Glomerular endothelial cell (primary cell): ENCODE measurements at regions not wholly inside any gene's neighbourhood (a gene's known extent, or its start where the extent isn't known, plus 50 kb on each side); places are given as distances from the start of the nearest gene placed in this dataset.
A peak's percentile ranks its signal among the peaks of the same experiment; 100 is the strongest.
"Not testable (repeated sequence)": the region's sequence is repeated elsewhere in the genome, so short reads cannot be mapped to it uniquely, and the experiment has no call there.

ENCODE experiments used
- DNase-seq: peaks from one replicate; pipeline ENCODE4 v3.0.0-alpha.2; 2011; ENCODE audit warnings: low read depth, low spot score; ENCODE audit errors: extremely low read depth

DNA sequence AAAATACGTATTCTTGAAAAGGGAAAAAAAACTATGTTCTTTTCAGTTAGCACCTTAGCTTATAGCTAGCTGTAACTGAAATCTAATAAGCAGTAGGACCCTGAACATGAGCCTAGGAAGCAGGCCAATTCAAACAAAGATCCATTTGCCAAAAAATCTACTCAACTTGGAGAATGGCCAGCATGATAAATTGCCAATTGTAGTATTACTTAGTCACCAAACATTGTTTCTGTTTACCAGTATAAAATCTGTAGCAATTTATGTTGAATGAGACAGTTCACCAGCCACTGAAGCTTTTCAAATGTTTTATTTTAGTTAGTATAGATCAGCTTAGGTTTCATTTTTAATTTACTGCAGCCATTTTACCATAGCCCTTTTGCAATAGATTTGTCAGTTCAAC is 323.6 kb upstream of the DIPK2B start:
- DNase-seq, result no peak

DNA sequence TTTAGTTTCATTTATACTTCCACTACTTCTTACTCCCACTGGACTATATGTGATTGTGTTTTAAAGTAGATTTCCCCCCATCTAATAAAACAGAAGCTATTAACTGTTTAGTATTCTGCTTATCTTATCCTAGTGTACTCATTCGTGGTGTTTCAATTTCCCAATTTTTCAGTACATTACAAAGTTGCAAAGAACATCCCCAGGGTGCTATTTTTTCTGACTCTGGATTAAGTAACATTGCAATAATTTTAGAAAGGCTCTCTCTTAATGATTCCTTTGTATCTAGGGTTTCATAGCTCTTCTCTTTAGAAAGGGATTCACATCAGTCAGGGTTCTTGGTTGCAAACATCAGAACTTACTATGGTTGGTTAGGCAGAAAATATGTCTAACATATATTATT is 317.9 kb upstream of the DIPK2B start:
- DNase-seq, result no peak

DNA sequence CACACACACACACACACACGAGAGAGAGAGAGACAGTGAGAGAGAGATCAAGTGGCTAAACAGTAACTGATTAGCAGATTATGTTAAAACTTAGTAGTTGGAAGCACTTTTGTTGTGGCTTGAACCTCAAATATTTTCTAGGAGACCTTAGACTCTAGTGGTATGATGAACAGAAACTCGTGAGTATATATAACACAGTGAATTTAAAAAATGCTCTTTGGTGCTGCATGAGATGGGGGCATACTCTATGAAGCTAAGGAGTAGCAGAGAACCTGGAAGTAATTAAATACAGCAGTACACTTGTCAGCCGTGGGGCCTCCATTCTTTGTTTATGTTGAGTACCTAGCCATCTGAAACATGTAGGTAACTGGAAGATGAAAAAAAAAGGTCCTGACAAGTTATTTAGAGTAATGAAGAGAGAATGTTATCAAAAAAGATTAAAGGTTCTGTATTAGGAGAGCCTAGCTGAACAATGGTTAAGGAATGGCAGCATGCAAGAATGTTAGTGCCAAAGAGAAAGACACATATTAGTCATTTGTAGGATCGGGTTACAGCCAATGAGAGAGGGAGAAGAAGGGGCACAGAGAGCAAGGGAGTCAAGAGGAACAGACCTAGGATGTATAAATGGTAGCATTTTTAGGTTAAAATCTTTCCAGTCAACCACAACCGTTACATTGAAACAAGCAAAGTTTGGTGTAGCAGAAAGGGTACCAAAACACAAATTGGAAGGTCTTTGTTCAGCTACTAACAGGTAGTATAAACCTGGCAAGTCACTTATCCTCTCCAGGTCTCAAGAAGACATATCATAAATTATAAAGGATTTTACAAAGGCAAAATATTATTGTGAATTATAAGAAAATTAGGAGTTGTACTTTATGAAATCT is 316.7 kb upstream of the DIPK2B start:
- no peak for DNase-seq

DNA sequence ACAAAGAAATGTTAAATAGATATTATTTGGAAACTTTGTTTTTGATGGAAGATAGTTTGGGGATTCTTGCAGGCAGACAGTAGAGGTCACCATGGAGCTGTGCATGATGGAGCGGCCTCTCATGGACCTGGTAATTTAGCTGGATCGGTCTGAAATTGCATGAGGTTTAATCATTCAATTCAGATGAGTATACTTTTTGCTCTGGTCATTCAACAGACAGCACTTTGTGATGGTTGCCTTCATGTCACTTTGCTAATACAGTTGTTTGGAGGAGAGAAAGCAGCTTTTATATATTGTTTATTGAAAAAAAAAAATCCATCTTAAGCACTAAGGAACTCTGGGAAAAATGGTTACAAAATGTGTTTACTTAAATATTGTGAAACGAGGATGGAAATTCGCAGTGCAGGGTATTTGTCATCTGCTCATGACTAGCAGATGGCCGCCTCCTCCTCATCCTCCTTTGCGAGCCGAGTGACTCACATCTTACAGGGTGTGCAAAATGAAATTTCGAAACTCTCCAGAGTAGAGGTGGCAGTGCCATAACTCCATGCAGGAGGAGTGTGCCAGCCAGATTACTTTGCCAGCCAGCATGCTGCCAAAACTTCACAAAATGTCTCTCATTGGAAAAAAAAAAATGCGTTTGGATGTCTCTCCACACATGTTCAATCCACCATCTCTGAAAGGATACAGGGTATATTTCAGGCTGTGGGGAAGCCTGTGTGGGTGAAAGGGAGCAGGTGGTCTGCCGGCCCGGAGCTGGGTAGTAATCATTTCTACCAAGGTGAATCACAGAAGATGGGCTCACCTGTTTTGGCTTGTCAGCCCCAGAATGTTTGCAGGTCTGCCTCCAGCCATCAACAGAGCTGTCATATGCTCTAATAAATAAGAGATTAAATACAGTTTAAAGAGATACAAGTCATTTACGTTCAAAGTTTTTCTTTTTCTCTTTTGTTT is 314.9 kb upstream of the DIPK2B start:
- no peak for DNase-seq

DNA sequence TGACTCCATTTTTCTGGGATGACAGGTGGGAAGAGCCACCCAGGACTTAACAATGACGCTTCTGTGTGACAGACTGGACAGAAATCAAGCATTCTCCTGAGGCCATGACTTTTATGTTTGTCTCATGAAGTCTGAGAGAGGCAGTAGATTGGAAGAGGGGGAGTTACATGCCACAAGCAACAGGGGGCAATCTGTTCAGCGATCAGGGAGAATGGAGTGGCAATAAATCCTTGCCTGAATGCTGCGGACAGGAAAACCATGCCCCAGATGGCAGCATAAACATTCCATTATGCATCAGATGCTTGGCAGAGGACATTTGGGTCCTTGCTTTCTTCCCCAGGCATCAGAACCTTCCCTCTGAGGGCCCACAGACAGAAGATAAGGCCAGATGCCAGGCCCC is 312.4 kb upstream of the DIPK2B start:
- no peak for DNase-seq

DNA sequence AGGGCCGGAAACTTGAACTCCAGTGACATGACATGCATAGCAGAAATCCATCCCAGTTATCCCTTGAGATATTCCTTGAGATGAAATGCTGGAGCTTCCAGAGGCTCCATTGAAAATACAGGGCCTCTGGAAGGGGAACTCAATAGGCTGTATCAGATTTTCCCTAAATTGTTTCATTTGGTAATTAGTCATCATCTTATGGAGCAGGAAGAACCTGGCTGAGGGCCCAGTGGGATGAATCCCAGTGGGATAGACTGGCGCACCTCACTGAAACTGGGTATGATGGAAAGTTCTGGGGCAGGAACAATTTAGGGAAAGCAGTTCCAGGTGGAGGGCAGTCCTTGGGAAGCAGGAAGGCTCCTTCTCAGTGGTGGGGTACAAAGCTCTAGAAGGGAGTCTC is 307.8 kb upstream of the DIPK2B start:
- DNase-seq, result no peak

DNA sequence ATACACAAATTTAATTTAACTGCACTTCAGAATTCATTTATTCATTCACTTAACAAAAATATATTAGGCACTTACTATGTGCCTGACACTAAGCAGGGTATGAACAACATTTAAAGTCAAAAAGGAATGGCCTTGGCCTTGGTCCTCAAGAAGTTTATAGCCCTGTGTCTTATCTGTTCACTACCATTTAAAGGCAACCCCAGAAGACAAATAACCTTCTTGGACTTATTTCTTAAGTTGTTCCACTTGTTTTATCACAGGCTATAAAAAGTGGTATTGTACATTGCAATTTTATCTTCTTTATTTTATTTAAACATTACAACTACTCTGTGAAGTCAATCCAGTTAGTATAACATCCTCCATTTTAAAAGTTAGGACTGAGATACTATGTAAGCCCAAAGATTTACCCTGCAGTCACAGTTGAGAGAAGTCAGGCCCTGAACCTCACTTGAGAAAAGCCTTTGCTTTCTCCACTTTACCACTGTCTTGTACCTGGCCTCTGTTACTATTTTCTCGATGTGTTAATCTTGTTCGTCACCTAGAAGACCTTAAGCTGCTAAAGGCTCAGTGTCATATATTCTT is 305.6 kb upstream of the DIPK2B start:
- no peak for DNase-seq

DNA sequence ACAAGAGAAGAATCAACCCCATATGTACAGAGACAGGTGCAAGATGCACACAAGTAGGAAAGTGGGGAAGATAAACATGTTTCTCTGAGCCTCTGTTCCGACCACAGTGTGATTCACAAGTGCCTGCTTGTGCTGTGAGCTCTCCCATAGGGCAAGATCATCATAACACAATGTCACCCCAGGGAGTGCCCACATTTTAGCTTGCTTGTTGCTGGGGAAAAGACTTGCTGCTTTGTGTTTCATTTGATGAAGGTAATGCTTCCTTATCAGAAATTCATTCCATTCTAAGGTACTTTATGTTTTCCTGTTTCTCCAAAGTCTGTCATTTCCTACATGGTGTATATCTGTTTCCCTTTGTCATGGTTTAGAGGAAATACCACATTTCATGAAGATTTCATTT is 304.5 kb upstream of the DIPK2B start:
- peak; percentile 83 for DNase-seq

DNA sequence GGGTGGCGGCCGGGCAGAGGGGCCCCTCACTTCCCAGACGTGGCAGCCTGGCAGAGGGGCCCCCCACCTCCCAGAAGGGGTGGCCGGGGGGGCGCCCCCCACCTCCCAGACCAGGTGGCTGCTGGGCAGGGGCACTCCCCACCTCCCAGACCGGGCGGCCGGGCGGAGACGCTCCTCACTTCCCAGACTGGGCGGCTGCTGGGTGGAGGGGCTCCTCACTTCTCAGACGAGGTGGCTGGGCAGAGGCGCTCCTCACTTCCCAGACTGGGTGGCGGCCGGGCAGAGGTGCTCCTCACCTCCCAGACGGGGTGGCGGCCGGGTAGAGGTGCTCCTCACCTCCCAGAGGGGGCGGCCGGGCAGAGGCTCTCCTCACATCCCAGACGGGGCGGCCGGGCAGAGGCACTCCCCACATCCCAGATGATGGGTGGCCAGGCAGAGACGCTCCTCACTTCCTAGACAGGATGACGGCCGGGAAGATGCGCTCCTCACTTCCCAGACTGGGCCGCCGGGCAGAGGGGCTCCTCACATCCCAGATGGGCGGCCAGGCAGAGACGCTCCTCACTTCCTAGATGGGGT is 303.2 kb upstream of the DIPK2B start:
- DNase-seq, result not testable (repeated sequence)

DNA sequence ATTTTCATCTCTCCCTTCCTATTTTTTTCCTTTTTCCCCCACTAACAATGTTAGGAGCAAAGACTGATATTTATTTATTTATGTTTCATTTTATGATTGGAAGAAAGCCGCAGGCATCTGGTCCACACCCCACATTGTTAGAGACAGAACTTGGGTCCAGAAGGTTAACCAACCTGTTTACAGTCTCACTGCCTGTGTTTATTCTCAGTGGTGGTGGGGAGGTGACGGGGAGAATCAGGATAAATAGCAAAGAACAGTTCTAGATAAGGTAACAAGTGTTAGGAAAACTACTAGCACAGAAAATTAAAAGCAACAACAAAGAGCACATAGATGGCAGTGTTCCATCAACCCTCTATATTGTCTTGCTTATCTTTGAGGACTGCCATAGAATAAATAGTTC is 301.7 kb upstream of the DIPK2B start:
- no peak for DNase-seq

DNA sequence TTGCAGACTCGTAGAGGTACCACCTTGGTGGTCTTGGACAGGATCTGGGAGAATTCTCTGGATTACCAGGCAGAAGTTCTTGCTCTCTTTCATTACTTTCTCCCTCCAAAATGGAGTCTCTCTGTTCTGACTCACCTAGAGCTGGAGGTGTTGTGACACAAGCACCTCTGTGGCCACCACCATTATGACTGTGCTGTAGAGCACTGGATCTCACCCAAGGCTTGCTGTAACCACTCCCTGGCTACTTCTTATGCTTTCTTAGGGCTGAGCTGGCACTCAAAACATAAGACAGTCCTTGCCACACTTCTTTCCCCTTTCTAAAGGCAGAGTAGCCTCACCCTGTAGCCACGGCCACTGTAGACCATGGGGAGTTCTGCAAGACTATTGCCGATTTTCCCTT is 296.6 kb upstream of the DIPK2B start:
- DNase-seq, result no peak

DNA sequence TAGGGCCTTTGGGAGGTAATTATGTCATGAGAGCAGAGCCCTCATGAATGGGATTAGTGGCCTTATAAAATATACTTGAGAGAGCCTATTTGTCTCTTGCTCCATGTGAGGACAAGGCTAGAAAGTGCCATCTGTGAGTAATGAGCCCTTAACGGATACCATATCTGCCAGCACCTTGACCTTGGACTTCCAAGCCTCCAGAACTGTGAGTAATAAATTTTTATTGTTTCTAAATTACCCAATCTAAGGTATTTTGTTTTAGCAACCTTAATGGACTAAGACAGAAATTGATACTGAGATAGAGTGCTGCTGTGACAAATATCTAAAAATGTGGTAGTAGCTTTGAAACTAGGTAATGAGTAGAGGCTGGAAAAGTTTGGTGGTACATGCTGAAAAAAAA is 285.0 kb upstream of the DIPK2B start:
- no peak for DNase-seq

DNA sequence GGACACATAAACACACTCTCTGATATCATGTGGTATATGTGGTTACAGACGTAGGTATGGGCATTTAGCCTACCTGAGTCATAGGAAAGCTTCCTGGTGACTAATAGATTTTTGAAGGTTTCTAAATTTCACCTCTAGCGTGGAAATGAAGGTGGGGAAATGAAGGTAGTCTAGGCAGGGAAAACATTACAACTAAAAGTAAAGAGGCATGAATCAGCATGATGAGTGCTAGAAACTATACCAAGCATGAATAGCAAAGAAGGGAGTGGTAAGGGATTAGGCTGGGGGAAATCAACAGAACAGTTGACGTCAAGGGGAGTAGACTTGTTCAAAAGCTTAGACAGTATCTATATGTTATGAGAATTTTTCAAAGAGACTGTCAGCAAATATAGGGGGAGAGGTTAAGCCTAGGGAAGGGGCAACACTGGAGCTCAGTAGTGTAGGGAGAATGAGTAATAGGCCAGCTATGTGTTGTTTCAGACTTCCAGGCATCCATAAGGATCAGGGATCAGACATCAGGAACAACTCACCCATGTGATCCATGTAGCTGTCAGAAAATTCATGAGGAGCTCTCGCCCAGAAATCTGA is 279.3 kb upstream of the DIPK2B start:
- DNase-seq, result no peak

DNA sequence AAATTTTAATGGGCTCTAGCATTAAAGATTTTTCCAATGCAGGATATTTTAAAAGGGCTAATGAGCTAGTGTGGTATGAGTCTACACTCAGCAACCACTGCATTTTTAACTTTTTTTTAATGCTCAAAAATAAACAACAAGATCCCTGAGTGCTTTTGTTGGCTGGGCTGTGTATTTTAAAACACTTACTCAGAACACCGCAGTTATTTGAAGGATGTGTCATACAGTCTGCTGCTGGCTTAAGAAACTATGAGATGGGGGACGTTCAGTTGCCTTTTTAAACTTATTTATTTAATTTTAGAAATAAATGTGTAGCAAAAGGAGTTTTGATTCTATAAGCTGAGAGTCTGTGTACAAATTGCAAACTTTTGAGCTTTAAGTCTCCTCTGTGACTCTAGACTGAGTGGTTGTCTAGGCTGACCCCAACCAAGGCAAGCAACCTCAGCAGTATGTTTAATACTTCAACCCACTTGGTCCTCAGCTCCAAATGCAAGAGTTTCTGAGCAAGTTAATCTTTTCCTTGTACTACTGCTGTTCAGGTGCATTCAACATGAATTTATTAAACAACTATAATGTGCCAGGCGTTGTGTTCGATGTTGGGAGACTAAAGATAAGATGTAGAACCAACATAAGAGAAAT is 278.6 kb upstream of the DIPK2B start:
- DNase-seq, result no peak

DNA sequence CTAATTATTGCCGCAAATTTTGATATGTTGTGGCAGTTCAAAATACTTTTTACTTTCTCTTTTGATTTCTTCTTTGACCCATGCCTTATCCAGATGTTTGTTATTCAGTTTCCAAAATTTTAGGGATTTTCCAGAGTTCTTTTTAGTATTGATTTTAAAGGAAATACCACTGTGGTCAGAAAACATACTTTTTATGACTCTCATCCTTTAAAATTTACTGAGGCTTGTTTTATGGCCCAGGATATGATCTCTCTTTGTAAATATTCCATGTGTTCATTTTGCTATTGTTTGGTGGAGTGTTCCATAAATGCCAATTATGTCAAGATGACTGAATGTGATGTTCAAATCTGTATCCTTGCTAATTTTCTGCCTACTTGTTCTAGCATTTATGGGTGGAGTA is 272.3 kb upstream of the DIPK2B start:
- no peak for DNase-seq

DNA sequence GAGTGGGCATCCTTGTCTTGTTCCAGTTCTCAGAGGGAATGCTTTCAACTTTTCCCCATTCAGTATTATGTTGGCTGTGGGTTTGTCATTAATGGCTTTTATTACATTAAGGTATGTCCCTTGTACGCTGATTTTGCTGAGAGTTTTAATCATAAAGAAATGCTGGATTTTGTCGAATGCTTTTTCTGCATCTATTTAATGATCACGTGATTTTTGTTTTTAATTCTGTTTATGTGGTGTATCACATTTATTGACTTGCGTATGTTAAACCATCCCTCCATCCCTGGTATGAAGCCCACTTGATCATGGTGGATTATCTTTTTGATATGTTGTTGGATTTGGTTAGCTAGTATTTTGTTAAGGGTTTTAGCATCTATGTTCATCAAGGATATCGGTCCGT is 266.9 kb upstream of the DIPK2B start:
- not testable (repeated sequence) for DNase-seq

DNA sequence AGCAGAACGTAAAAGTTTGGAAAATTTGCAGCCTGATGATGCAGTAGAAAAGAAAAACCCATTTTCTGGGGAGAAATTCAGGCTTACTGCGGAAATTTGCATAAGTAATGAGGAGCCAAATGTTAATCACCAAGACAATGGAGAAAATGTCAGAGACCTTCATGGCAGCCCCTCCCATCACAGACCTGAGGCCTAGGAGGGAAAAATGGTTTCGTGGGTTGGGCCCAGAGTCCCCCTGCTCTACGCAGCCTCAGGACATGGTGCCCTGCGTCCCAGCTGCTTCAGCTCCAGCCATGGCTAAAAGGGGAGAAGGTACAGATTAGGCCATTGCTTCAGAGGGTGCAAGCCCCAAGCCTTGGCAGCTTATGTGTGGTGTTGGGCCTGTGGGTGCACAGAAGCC is 255.1 kb upstream of the DIPK2B start:
- DNase-seq, result not testable (repeated sequence)

DNA sequence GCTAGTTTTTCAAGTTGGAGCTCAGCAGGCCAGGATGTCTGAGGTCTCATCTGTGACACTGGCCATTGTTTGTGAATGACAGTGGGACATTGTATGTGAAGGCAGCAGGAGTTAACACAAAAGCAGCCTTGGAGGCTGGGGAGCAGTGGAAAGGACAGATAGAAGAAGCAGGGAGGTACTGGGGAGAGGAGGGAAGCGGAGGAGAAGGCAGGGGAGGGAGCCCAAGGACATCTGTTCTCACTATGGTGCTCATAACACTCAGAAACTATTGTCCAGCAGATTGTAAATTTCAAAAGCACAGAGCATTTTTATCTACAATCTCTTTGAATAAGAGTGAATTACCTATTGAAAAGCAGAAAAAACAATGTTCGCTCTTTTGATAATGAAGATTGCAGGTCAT is 253.6 kb upstream of the DIPK2B start:
- no peak for DNase-seq

DNA sequence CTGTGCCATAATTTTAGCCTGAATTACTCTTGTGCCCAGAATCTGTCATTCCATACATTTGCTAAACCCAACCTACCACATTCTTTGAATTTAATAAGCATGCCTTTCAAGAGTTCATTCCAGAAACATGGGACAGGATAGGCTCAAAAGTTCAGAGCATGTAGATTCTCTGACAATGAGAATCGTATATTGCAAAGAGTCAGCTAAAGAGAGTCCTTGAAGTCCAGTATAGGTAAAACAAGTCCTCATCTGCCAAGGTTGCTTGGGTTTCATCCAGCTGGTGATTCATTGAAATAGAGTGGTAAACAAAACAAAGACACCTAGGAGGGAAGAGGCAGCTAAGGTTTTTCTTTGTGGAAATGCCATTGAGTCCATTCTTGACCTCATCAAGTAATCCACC is 249.3 kb upstream of the DIPK2B start:
- no peak for DNase-seq

DNA sequence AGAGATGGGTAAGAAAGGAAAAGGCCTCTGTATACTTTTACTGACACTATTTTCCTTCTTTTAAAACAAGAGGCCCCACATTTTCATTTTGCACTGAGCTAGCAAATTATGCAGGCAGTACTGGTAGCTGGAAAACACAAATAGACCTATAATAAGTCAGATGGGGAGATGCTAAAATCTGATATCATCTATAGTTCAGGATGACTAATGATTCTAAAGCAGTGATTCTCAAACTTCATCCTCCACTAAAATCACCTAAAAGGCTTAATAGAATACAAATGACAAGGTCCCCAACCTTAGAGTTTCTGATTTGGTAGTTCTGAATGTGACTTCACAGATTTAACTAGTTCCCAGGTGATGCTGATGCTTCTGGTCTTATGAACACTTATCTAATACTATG is 247.3 kb upstream of the DIPK2B start:
- DNase-seq, result no peak
